ENCODE measurements at regions not wholly inside any gene's neighbourhood (a gene's known extent, or its start where the extent isn't known, plus 50 kb on each side); places are given as distances from the start of the nearest gene placed in this dataset.

DNA sequence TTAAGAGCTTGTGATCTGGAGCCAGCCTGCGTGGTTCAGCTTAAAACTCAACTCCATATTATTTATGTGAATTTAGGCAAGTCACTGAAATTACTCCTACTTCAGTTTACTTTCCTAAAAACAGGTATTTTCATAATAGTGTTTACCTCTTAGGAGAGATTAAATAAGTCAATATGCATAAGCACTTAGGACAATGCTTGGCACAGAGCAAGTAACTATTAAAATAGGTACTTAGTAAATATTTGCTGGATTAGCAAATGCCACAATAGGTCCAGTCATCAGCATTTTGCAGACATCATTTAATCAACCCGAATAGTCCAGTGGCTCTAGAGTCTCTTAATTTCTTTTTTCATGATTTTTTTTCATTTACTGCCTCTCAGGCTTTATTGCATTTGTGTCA is 78.6 kb upstream of the PTPRK start:
- no peaks in the 10 kb centered on the region for H3K36me3 ChIP-seq
- H3K9me3 ChIP-seq, result no peaks in the 10 kb centered on the region
- H3K27ac ChIP-seq (replicated peaks in 1 of 4), result no peak overlapping the region
- no peak for DNase-seq (ENCODE audit: extremely low spot score)
- WGBS, result 96% methylated on average over 2 of the region's 2 CpGs
- peaks cover 0 to 14% (median 2%) of the 10 kb centered on the region in 4 donors for H3K4me1 ChIP-seq
- intact Hi-C loops (cut with DNase I), result no loop called here
- TF ChIP-seq CTCF (IDR thresholded peaks at IDR 0.05) (no peak), POLR2AphosphoS5 (IDR thresholded peaks at IDR 0.05) (no peak), EP300 (IDR thresholded peaks at IDR 0.05) (no peak), POLR2A (IDR thresholded peaks at IDR 0.05; ENCODE audit: low read depth) (no peak)
- H3K27me3 ChIP-seq, result no peaks in the 10 kb centered on the region
- H3K4me3 ChIP-seq, result no peak overlapping the region

GRCh38 chr6:128598571-128598970 is 78.2 kb upstream of the PTPRK start:
- Histone ChIP-seq H3K27ac (replicated peaks in 1 of 4) (no peak overlapping the region), H3K4me1 (peaks cover 0 to 14% (median 2%) of the 10 kb centered on the region in 4 donors), H3K9me3 (no peaks in the 10 kb centered on the region), H3K36me3 (no peaks in the 10 kb centered on the region), H3K4me3 (no peak overlapping the region), H3K27me3 (no peaks in the 10 kb centered on the region)
- no peak for DNase-seq (ENCODE audit: extremely low spot score)
- 90% methylated on average over 2 of the region's 2 CpGs for WGBS
- intact Hi-C loops (cut with DNase I), result no loop called here
- no peak for TF ChIP-seq CTCF (IDR thresholded peaks at IDR 0.05)
- no peak for TF ChIP-seq EP300 (IDR thresholded peaks at IDR 0.05)
- no peak for TF ChIP-seq POLR2AphosphoS5 (IDR thresholded peaks at IDR 0.05)
- no peak for TF ChIP-seq POLR2A (IDR thresholded peaks at IDR 0.05; ENCODE audit: low read depth)

DNA sequence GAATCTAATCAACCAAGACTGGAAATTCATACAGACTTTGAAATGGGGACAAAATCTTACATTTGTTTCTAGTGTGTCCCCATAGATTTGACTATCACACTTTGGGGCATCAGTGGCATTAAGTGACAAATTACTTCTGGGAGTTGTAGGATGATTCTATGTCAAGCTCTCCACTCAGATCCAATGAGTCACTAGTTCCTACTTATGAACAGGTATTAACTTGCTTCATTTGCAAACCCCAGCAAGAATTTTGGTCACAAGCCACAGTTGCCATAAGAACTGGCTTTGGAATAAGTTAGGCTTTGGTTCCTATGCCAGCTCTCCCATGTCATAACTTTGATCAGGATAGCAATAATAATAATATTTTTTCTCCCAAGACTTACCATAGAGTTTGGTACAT is 77.6 kb upstream of the PTPRK start:
- H3K4me3 ChIP-seq, result no peak overlapping the region
- intact Hi-C loops (cut with DNase I), result no loop called here
- H3K4me1 ChIP-seq, result peaks cover 0 to 14% (median 2%) of the 10 kb centered on the region in 4 donors
- no peaks in the 10 kb centered on the region for H3K9me3 ChIP-seq
- no peak overlapping the region for H3K27ac ChIP-seq (replicated peaks in 1 of 4)
- DNase-seq (ENCODE audit: extremely low spot score), result no peak
- H3K27me3 ChIP-seq, result no peaks in the 10 kb centered on the region
- TF ChIP-seq POLR2AphosphoS5 (IDR thresholded peaks at IDR 0.05) (no peak), CTCF (IDR thresholded peaks at IDR 0.05) (no peak), POLR2A (IDR thresholded peaks at IDR 0.05; ENCODE audit: low read depth) (no peak), EP300 (IDR thresholded peaks at IDR 0.05) (no peak)
- no peaks in the 10 kb centered on the region for H3K36me3 ChIP-seq

GRCh38 chr6:128597004-128597403 is 76.6 kb upstream of the PTPRK start:
- no peak for DNase-seq (ENCODE audit: extremely low spot score)
- Histone ChIP-seq H3K4me3 (no peak overlapping the region), H3K27ac (replicated peaks in 1 of 4) (no peak overlapping the region), H3K4me1 (peaks cover 0 to 14% (median 2%) of the 10 kb centered on the region in 4 donors), H3K9me3 (no peaks in the 10 kb centered on the region), H3K36me3 (no peaks in the 10 kb centered on the region), H3K27me3 (no peaks in the 10 kb centered on the region)
- intact Hi-C loops (cut with DNase I), result no loop called here
- no peak for TF ChIP-seq POLR2AphosphoS5 (IDR thresholded peaks at IDR 0.05)
- TF ChIP-seq EP300 (IDR thresholded peaks at IDR 0.05), result no peak
- no peak for TF ChIP-seq POLR2A (IDR thresholded peaks at IDR 0.05; ENCODE audit: low read depth)
- TF ChIP-seq CTCF (IDR thresholded peaks at IDR 0.05), result no peak

DNA sequence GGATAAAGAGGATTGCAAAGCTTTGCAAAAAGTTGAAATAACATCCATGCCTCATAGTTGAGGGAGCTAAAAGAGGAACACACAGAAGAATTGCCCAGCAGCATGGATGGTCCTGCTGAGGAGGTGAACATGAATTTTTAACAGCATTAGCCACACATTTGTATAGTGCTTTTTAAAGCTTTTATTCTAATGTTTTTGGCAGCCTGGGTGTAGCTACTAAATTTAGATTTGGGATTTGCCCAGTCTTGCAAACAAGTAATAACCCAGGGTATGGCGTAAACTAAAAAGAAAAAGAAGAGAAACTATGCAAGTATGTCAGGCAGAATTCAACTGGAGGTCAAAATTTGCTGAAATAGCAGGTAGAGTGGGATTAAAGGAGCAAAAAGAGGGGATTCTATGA is 75.1 kb upstream of the PTPRK start:
- WGBS, result 54% methylated on average over 1 of the region's 1 CpG
- intact Hi-C loops (cut with DNase I), result no loop called here
- H3K4me1 ChIP-seq, result peaks cover 0 to 14% (median 2%) of the 10 kb centered on the region in 4 donors
- DNase-seq (ENCODE audit: extremely low spot score), result no peak
- H3K4me3 ChIP-seq, result no peak overlapping the region
- no peaks in the 10 kb centered on the region for H3K27me3 ChIP-seq
- no peaks in the 10 kb centered on the region for H3K9me3 ChIP-seq
- no peaks in the 10 kb centered on the region for H3K36me3 ChIP-seq
- H3K27ac ChIP-seq (replicated peaks in 1 of 4), result no peak overlapping the region
- TF ChIP-seq EP300 (IDR thresholded peaks at IDR 0.05) (no peak), CTCF (IDR thresholded peaks at IDR 0.05) (no peak), POLR2A (IDR thresholded peaks at IDR 0.05; ENCODE audit: low read depth) (no peak), POLR2AphosphoS5 (IDR thresholded peaks at IDR 0.05) (no peak)

Measured in esophagus muscularis mucosa (tissue), 4 donors.